WERI-Rb-1 (cell line): ENCODE measurements at regions not wholly inside any gene's neighbourhood (a gene's known extent, or its start where the extent isn't known, plus 50 kb on each side); places are given as distances from the start of the nearest gene placed in this dataset.

ENCODE experiments used
- DNase-seq: peaks from one replicate; pipeline ENCODE4 v3.0.0-alpha.2; 2020
- H3K27ac ChIP-seq: fragments of 250-450 bp; sonication (Bioruptor Pico); 2 replicates; pipeline ENCODE4 v1.5.1; 2020; ENCODE audit warnings: mild to moderate bottlenecking, moderate library complexity
- H3K27me3 ChIP-seq: fragments of 250-450 bp; sonication (Bioruptor Pico); 2 replicates; pipeline ENCODE4 v1.5.1; 2021; ENCODE audit warnings: mild to moderate bottlenecking, low read depth, moderate library complexity; ENCODE audit not compliant: insufficient read depth, severe bottlenecking
- H3K36me3 ChIP-seq: fragments of 250-450 bp; sonication (Bioruptor Pico); 2 replicates; pipeline ENCODE4 v1.5.1; 2020; ENCODE audit warnings: mild to moderate bottlenecking, moderate library complexity
- H3K4me3 ChIP-seq: 2 replicates; pipeline ENCODE4 v1.5.1; 2011; ENCODE audit warnings: low read depth, mild to moderate bottlenecking, control low read depth, low read length
- H3K9me3 ChIP-seq: fragments of 250-450 bp; sonication (Bioruptor Pico); 2 replicates; pipeline ENCODE4 v1.5.1; 2021; ENCODE audit warnings: mild to moderate bottlenecking, moderate library complexity; ENCODE audit not compliant: severe bottlenecking
- TF ChIP-seq, protein P1 (sequence below): IDR thresholded peaks from 2 replicates; pipeline ENCODE4 v1.5.1; 2011; ENCODE audit warnings: low read depth, mild to moderate bottlenecking, control low read depth, inconsistent platforms, low read length

DNA sequence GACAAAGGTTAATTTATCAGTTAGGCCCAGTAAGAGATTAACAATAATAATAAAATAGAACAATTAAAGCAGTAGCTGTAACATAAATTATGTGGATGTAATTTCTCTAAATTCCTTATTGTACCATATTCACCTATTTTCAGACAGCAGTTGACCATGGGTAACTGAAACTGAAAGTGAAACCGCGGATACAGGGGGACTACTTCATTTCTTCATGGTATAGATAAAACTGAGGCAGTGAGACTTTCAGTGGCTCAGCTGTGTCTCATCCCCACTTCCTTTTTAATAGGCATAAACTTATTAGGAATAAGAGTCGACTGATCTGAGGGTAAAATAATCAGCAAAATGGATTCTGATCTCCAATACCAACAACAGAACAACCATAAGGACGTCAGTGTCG is 174.0 kb upstream of the WWC1 start:
- no peak overlapping the region for H3K27ac ChIP-seq
- no peaks in the 10 kb centered on the region for H3K9me3 ChIP-seq
- no peak for DNase-seq
- no peak overlapping the region for H3K4me3 ChIP-seq
- H3K36me3 ChIP-seq, result no peaks in the 10 kb centered on the region
- no peaks in the 10 kb centered on the region for H3K27me3 ChIP-seq
- TF ChIP-seq, protein P1, sequence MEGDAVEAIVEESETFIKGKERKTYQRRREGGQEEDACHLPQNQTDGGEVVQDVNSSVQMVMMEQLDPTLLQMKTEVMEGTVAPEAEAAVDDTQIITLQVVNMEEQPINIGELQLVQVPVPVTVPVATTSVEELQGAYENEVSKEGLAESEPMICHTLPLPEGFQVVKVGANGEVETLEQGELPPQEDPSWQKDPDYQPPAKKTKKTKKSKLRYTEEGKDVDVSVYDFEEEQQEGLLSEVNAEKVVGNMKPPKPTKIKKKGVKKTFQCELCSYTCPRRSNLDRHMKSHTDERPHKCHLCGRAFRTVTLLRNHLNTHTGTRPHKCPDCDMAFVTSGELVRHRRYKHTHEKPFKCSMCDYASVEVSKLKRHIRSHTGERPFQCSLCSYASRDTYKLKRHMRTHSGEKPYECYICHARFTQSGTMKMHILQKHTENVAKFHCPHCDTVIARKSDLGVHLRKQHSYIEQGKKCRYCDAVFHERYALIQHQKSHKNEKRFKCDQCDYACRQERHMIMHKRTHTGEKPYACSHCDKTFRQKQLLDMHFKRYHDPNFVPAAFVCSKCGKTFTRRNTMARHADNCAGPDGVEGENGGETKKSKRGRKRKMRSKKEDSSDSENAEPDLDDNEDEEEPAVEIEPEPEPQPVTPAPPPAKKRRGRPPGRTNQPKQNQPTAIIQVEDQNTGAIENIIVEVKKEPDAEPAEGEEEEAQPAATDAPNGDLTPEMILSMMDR, result no peak

DNA sequence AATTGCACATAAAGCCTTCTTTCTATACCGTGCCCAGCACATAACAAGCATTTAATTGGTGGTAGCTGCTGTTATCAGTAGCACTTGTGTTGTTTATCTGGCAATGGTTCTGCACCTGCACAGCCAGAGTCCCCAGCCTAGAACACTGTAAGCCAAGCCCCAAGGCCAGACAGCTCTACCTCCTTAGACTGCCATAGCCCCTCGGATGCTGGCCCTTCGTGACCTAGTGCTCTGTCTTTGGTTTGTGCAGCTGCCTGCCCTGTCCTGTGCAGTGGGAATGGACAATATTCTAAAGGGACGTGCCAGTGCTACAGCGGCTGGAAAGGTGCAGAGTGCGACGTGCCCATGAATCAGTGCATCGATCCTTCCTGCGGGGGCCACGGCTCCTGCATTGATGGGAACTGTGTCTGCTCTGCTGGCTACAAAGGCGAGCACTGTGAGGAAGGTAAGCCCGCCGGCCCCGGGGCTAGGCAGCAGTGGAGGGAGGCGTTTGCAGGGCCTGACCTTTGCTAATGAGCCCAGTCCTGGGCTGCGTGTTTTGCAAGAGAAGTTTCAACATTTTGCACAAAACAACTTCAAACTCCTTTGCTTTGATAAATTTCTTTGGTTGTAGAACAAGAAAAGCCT is 173.3 kb upstream of the WWC1 start:
- H3K27ac ChIP-seq, result no peak overlapping the region
- no peaks in the 10 kb centered on the region for H3K36me3 ChIP-seq
- no peak for DNase-seq
- TF ChIP-seq, protein P1, result no peak
- no peaks in the 10 kb centered on the region for H3K27me3 ChIP-seq
- H3K4me3 ChIP-seq, result no peak overlapping the region
- no peaks in the 10 kb centered on the region for H3K9me3 ChIP-seq

DNA sequence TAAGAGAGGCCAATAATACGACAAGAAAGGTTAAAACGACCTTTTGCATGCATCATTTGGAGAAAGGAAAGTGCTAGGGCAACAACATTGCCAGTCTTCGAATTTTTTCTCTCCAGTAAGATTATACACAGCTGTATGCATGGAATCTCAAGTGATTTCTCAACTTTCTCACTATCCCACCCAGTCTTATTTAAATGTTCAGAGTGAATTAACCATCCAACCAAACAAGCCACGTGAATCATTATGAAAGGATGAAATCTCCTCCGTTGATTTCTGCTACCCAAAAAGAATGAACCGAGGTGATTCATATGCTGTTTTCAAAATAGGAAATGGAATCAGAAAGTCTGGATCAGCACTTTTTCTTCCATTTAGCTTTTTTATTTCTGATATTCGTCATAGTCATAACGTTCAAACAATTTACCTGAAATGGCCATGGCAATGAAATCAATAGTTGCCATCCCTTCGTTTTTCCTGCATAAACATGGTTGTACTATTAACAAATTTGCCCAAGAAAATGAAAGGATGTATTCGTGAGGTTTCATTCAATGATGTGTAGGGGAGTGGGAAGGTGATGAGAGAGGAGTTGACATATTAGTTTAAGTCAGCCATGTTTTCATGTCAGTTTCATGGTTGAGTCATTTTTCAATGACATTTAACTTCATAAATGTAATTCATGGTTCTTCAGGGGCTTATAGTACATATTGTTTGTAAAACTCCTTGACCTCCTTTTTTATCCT is 170.9 kb upstream of the WWC1 start:
- TF ChIP-seq, protein P1, result no peak
- Histone ChIP-seq H3K4me3 (no peak overlapping the region), H3K9me3 (peaks cover 3% of the 10 kb centered on the region), H3K27ac (no peak overlapping the region), H3K36me3 (no peaks in the 10 kb centered on the region), H3K27me3 (no peaks in the 10 kb centered on the region)
- DNase-seq, result no peak

DNA sequence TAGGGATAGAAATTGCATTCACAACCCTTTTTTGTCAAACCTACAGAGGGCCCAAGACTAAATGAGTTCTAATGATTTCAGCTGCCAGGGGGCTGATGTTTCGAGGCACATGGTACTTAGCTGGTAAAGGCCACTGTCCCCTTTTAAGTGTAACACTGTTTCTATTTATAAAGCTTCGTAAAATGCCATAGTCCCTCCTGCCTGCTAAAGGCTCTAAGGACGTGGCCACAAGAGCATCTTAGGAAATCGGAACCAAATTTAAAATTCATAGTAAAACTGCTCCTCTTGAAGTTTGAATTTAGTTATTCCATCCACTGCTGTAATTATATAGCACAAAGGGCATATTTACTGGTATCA is 170.3 kb upstream of the WWC1 start:
- H3K27me3 ChIP-seq, result no peaks in the 10 kb centered on the region
- no peak for DNase-seq
- no peak overlapping the region for H3K4me3 ChIP-seq
- H3K27ac ChIP-seq, result no peak overlapping the region
- H3K9me3 ChIP-seq, result peaks cover 3% of the 10 kb centered on the region
- TF ChIP-seq, protein P1, result no peak
- no peaks in the 10 kb centered on the region for H3K36me3 ChIP-seq

DNA sequence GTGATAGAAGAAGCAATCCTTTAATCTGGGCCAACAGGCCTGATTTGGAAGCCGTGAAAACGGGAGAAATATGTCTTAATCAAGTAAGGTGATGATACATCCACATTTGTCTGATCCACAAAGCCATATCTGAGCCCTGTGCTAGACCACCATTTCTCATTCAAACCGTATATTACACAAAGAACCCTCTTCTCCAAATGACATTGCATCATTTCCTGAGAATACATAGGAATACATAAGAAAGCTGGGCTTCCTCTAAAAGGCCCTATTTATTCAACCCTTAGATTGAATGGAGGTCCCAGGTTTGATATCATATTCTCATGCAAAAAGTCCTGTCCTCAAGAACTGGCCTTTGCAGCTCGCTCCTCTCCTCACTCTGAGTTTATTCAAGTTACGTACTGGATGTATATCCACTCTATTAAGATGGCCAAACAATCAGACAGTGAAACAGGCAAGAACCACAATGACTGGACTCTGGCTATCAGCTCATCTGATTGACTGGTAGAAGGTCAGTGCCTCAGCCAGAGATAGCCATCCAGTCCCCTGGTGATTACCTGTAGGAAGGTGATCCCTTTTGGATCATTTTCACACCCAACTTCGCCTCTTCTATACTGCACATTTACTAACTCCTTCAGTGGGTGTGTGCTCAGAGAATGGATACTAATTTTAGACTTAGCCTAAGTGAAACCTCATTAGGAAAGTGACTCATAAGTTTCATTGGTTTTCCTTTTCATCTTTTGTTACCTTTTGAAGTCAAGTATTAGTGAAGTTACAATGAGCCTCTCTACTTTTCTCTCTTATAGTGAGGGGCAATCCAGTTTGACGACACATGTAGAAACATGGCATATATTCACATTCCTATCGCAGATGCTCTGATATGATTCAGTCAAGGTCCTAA is 167.6 kb upstream of the WWC1 start:
- H3K9me3 ChIP-seq, result peaks cover 3% of the 10 kb centered on the region
- TF ChIP-seq, protein P1, result no peak
- H3K4me3 ChIP-seq, result no peak overlapping the region
- no peak for DNase-seq
- H3K27me3 ChIP-seq, result no peaks in the 10 kb centered on the region
- no peaks in the 10 kb centered on the region for H3K36me3 ChIP-seq
- no peak overlapping the region for H3K27ac ChIP-seq
